ENCODE measurements at regions not wholly inside any gene's neighbourhood (a gene's known extent, or its start where the extent isn't known, plus 50 kb on each side); places are given as distances from the start of the nearest gene placed in this dataset.

GRCh38 chr2:16818203-16818556 is 152.5 kb upstream of the CYRIA start:
- Histone ChIP-seq H3K27me3 (ENCODE audit: control insufficient read depth, insufficient read depth, low read length) (no peaks in the 10 kb centered on the region), H3K27ac (ENCODE audit: low read depth, low read length) (no peak overlapping the region), H3K9me3 (ENCODE audit: control insufficient read depth, insufficient read depth, low read length) (no peaks in the 10 kb centered on the region), H3K4me3 (ENCODE audit: low read depth, low read length) (no peak overlapping the region)
- TF ChIP-seq CTCF (IDR thresholded peaks at IDR 0.05; ENCODE audit: low read depth, low read length) = no peak
- ChIA-PET CTCF (interaction anchor here (0.5 kb wide), 1 partner anchor 45 kb away, joined by 6 read pairs; no protein-coding TSS in a partner anchor), POLR2A (no interaction called here)
- DNase-seq (ENCODE audit: low read depth, low spot score) = no peak

- POLR2A ChIA-PET = no interaction called here
- H3K9me3 ChIP-seq (ENCODE audit: control insufficient read depth, insufficient read depth, low read length) = no peaks in the 10 kb centered on the region
- CTCF ChIA-PET = interaction anchor here (0.5 kb wide), 1 partner anchor 45 kb away, joined by 6 read pairs; no protein-coding TSS in a partner anchor
- no peak for TF ChIP-seq CTCF (IDR thresholded peaks at IDR 0.05; ENCODE audit: low read depth, low read length)
- no peak for DNase-seq (ENCODE audit: low read depth, low spot score)
- H3K27ac ChIP-seq (ENCODE audit: low read depth, low read length) = no peak overlapping the region
- no peaks in the 10 kb centered on the region for H3K27me3 ChIP-seq (ENCODE audit: control insufficient read depth, insufficient read depth, low read length)
- no peak overlapping the region for H3K4me3 ChIP-seq (ENCODE audit: low read depth, low read length)
Observed at GRCh38 chr2:16817305-16818202, 151.9 kb upstream of the CYRIA start.

GRCh38 chr2:16816522-16816921 is 150.9 kb upstream of the CYRIA start:
- Histone ChIP-seq H3K4me3 (ENCODE audit: low read depth, low read length) (no peak overlapping the region), H3K9me3 (ENCODE audit: control insufficient read depth, insufficient read depth, low read length) (no peaks in the 10 kb centered on the region), H3K27me3 (ENCODE audit: control insufficient read depth, insufficient read depth, low read length) (no peaks in the 10 kb centered on the region), H3K27ac (ENCODE audit: low read depth, low read length) (no peak overlapping the region)
- no peak for DNase-seq (ENCODE audit: low read depth, low spot score)
- no peak for TF ChIP-seq CTCF (IDR thresholded peaks at IDR 0.05; ENCODE audit: low read depth, low read length)
- POLR2A ChIA-PET = no interaction called here
- CTCF ChIA-PET = no interaction called here

GRCh38 chr2:16816016-16816415 is 150.4 kb upstream of the CYRIA start:
- DNase-seq (ENCODE audit: low read depth, low spot score) = no peak
- Histone ChIP-seq H3K27me3 (ENCODE audit: control insufficient read depth, insufficient read depth, low read length) (no peaks in the 10 kb centered on the region), H3K27ac (ENCODE audit: low read depth, low read length) (no peak overlapping the region), H3K9me3 (ENCODE audit: control insufficient read depth, insufficient read depth, low read length) (no peaks in the 10 kb centered on the region), H3K4me3 (ENCODE audit: low read depth, low read length) (no peak overlapping the region)
- CTCF ChIA-PET = no interaction called here
- TF ChIP-seq CTCF (IDR thresholded peaks at IDR 0.05; ENCODE audit: low read depth, low read length) = no peak
- POLR2A ChIA-PET = no interaction called here

GRCh38 chr2:16813593-16813992 is 148.0 kb upstream of the CYRIA start:
- no peaks in the 10 kb centered on the region for H3K27me3 ChIP-seq (ENCODE audit: control insufficient read depth, insufficient read depth, low read length)
- H3K4me3 ChIP-seq (ENCODE audit: low read depth, low read length) = no peak overlapping the region
- no peak overlapping the region for H3K27ac ChIP-seq (ENCODE audit: low read depth, low read length)
- H3K9me3 ChIP-seq (ENCODE audit: control insufficient read depth, insufficient read depth, low read length) = no peaks in the 10 kb centered on the region
- TF ChIP-seq CTCF (IDR thresholded peaks at IDR 0.05; ENCODE audit: low read depth, low read length) = no peak
- CTCF ChIA-PET = no interaction called here
- POLR2A ChIA-PET = no interaction called here
- no peak for DNase-seq (ENCODE audit: low read depth, low spot score)

All from AG04450 (cell line).